Upper lobe of left lung (tissue), 6 donors: ENCODE measurements at regions not wholly inside any gene's neighbourhood (a gene's known extent, or its start where the extent isn't known, plus 50 kb on each side); places are given as distances from the start of the nearest gene placed in this dataset.
"Not testable (repeated sequence)": the region's sequence is repeated elsewhere in the genome, so short reads cannot be mapped to it uniquely, and the experiment has no call there.

Source experiments
- ATAC-seq, 2 donors: fragments of 200-7000 bp; cut with Tn5 transposase; one replicate each; pipeline ENCODE4 v1.9.1; 2022; ENCODE audit warnings: mild to moderate bottlenecking in 2 of 2, moderate library complexity in 2 of 2; ENCODE audit not compliant: low FRiP score in 2 of 2
- DNase-seq, 2 donors: peaks; one replicate each; pipeline ENCODE4 v3.0.0-alpha.2; 2019 to 2020
- H3K27ac ChIP-seq, 4 donors: fragments of 200-600 bp; sonication (generic); one replicate each; pipeline ENCODE4 v1.5.1; 2016 to 2019
- H3K27me3 ChIP-seq, 4 donors: fragments of 200-600 bp; sonication (generic); one replicate each; pipeline ENCODE4 v1.5.1; 2017 to 2019
- H3K36me3 ChIP-seq, 4 donors: fragments of 200-600 bp; sonication (generic); one replicate each; pipeline ENCODE4 v1.5.1; 2016 to 2019
- H3K4me1 ChIP-seq, 4 donors: fragments of 200-600 bp; sonication (generic); one replicate each; pipeline ENCODE4 v1.5.1; 2018 to 2019
- H3K4me3 ChIP-seq, 4 donors: fragments of 200-600 bp; sonication (generic); one replicate each; pipeline ENCODE4 v1.5.1; 2017 to 2019; ENCODE audit warnings: mild to moderate bottlenecking in 2 of 4, moderate library complexity in 1 of 4
- H3K9me3 ChIP-seq, 4 donors: fragments of 200-600 bp; sonication (generic); one replicate each; pipeline ENCODE4 v1.5.1; 2018 to 2019
- EP300 ChIP-seq, 4 donors: sonication (generic); formaldehyde crosslinking; IDR thresholded peaks; one replicate each; pipeline ENCODE4 v1.5.1; 2017; ENCODE audit warnings: antibody characterized with exemption in 4 of 4, control low read depth in 2 of 4
- POLR2A ChIP-seq, 4 donors: fragments of 450-650 bp; IDR thresholded peaks; one replicate each; pipeline ENCODE4 v1.5.1; 2016 to 2017; ENCODE audit warnings: antibody characterized with exemption in 4 of 4, mild to moderate bottlenecking in 2 of 4
- POLR2AphosphoS5 ChIP-seq, 2 donors: sonication (generic); formaldehyde crosslinking; IDR thresholded peaks; one replicate each; pipeline ENCODE4 v1.5.1; 2017; ENCODE audit warnings: antibody characterized with exemption in 2 of 2
- whole genome bisulfite sequencing, 2 donors: methylation state at CpG; one replicate each; pipeline ENCODE4 v1.1.5; 2017 to 2018; 5-methylcytosine and 5-hydroxymethylcytosine counted together
- TF ChIP-seq, protein P1 (sequence below), 6 experiments: fragments of 450-650 bp in 4 of 6; fragments of 200-600 bp in 2 of 6; sonication (generic) in 2 of 6; IDR thresholded peaks; one replicate each; pipeline ENCODE4 v1.5.1; 2016 to 2019; ENCODE audit warnings: antibody characterized with exemption in 6 of 6
- donor health status: DM: no; HTN: no; CAD: no; lungs with moderate emphysema.
- donor health status: DM: no; HTN: yes; CAD: no; lungs with severe emphysema.

- 53 to 54% methylated on average over 8 of the region's 8 CpGs for WGBS, 2 donors
- TF ChIP-seq POLR2A (IDR thresholded peaks at IDR 0.05) (no peak), POLR2AphosphoS5 (IDR thresholded peaks at IDR 0.05) (no peak), EP300 (IDR thresholded peaks at IDR 0.05) (no peak)
- TF ChIP-seq, protein P1, sequence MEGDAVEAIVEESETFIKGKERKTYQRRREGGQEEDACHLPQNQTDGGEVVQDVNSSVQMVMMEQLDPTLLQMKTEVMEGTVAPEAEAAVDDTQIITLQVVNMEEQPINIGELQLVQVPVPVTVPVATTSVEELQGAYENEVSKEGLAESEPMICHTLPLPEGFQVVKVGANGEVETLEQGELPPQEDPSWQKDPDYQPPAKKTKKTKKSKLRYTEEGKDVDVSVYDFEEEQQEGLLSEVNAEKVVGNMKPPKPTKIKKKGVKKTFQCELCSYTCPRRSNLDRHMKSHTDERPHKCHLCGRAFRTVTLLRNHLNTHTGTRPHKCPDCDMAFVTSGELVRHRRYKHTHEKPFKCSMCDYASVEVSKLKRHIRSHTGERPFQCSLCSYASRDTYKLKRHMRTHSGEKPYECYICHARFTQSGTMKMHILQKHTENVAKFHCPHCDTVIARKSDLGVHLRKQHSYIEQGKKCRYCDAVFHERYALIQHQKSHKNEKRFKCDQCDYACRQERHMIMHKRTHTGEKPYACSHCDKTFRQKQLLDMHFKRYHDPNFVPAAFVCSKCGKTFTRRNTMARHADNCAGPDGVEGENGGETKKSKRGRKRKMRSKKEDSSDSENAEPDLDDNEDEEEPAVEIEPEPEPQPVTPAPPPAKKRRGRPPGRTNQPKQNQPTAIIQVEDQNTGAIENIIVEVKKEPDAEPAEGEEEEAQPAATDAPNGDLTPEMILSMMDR (IDR thresholded peaks at IDR 0.05): no peak
- DNase-seq (no peak), ATAC-seq (no peak)
- no peaks in the 10 kb centered on the region for H3K4me1 ChIP-seq
- no peaks in the 10 kb centered on the region for H3K36me3 ChIP-seq
- peaks cover 0 to 3% (median 0%) of the 10 kb centered on the region in 4 donors for H3K9me3 ChIP-seq
- no peak overlapping the region for H3K4me3 ChIP-seq
- no peak overlapping the region for H3K27ac ChIP-seq
- H3K27me3 ChIP-seq: no peaks in the 10 kb centered on the region
Observed at GRCh38 chr7:65475734-65476319, 102.2 kb downstream of the ZNF92 start.

DNA sequence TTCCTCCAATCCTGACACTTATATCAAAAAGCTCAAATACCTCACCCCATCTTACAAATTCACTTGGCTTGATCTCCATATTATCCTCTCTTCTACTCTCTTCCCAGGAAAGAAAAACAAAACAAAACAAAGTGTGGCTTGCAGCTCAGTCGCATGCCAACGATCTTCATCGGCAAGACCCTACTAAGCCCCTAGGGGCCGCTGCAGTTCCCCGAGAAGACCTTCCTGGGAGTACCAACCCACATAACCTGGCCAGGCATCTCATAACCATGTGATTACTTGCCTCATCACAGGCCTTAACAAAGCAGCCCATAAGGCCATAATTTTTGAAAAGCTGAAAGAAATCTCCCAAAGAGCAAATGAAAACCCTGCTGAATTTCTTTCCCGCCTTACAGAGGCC is 103.7 kb downstream of the ZNF92 start:
- WGBS, 2 donors: 73 to 83% methylated on average over 6 of the region's 6 CpGs
- DNase-seq: no peak
- no peaks in the 10 kb centered on the region for H3K27me3 ChIP-seq

GRCh38 chr7:65489260-65489767 is 115.7 kb downstream of the ZNF92 start:
- H3K36me3 ChIP-seq: no peaks in the 10 kb centered on the region
- DNase-seq (no peak), ATAC-seq (peak in 1 of 2 donors; percentile 67)
- WGBS, 2 donors: 83 to 89% methylated on average over 8 of the region's 8 CpGs
- TF ChIP-seq, protein P1 (IDR thresholded peaks at IDR 0.05): no peak
- TF ChIP-seq POLR2AphosphoS5 (IDR thresholded peaks at IDR 0.05) (no peak), EP300 (IDR thresholded peaks at IDR 0.05) (no peak), POLR2A (IDR thresholded peaks at IDR 0.05) (no peak)
- H3K27ac ChIP-seq: no peak overlapping the region
- no peaks in the 10 kb centered on the region for H3K27me3 ChIP-seq
- H3K4me1 ChIP-seq: no peaks in the 10 kb centered on the region
- H3K4me3 ChIP-seq: no peak overlapping the region
- peaks cover 6 to 23% (median 8%) of the 10 kb centered on the region in 4 donors for H3K9me3 ChIP-seq

More for the DNA sequence above, 103.7 kb downstream of the ZNF92 start:
- TF ChIP-seq, protein P1 (IDR thresholded peaks at IDR 0.05): peak in 1 of 6 experiments; percentile 5
- no peak for TF ChIP-seq EP300 (IDR thresholded peaks at IDR 0.05)
- H3K36me3 ChIP-seq: no peaks in the 10 kb centered on the region
- no peaks in the 10 kb centered on the region for H3K4me1 ChIP-seq
- ATAC-seq: no peak
- H3K9me3 ChIP-seq: peaks cover 0 to 3% (median 0%) of the 10 kb centered on the region in 4 donors
- H3K27ac ChIP-seq: no peak overlapping the region
- H3K4me3 ChIP-seq: no peak overlapping the region

DNA sequence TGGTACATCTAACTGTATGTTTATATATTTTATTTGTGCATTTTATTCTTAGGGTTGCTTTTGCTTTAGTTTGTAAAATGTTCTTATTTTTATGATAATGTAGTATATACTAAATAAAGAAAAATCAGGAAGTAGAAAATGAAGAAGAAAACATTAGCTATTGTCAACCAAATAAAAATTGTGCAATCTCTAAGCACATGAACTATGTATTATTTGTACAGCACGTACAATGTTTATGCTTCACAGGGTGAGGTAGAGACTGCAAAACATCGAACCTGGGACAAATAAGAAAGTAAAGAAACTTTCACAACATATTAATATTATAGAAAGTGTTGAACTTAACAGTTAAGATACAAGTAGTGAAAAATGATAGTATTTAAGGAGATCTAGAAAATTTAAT is 123.0 kb downstream of the ZNF92 start:
- not testable (repeated sequence) for H3K9me3 ChIP-seq, H3K4me3 ChIP-seq, ATAC-seq, H3K27ac ChIP-seq, H3K4me1 ChIP-seq, DNase-seq, H3K36me3 ChIP-seq, H3K27me3 ChIP-seq
- WGBS, 2 donors: 73 to 81% methylated on average over 2 of the region's 2 CpGs

DNA sequence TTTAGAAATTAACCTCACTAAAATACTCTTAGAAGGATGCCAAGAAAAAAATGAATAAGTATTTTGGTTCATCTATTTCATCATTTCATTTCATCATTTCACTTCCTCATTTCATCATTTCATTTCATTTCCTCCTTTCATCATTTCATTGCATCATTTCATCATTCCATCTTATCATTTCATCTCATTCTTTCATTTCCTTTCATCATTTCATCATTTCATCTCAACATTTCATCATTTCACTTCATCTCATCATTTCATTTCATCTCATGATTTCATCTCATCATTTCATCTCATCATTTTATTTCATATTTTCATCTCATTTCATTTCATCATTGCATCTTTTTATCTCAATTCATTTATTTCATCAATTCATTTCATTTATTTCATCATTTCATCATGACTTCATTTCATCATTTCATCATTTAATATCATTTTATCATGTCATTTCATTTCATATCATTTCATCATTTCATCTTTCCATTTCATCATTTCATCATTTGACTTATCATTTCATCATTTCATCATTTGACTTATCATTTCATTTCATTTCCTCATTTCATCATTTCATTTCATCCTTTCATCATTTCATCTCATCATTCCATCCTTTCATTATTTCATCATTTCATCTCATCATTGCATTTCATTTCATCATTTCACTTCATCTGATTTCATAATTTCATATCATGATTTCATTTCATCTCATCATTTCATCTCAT is 129.9 kb downstream of the ZNF92 start:
- Histone ChIP-seq H3K4me1 (no peaks in the 10 kb centered on the region), H3K9me3 (no peaks in the 10 kb centered on the region), H3K4me3 (no peak overlapping the region), H3K27me3 (no peaks in the 10 kb centered on the region), H3K27ac (no peak overlapping the region), H3K36me3 (no peaks in the 10 kb centered on the region)
- TF ChIP-seq POLR2A (IDR thresholded peaks at IDR 0.05) (no peak), EP300 (IDR thresholded peaks at IDR 0.05) (no peak), POLR2AphosphoS5 (IDR thresholded peaks at IDR 0.05) (no peak)
- TF ChIP-seq, protein P1 (IDR thresholded peaks at IDR 0.05): no peak
- ATAC-seq: no peak
- DNase-seq: no peak

GRCh38 chr7:65504504-65505319 is 131.1 kb downstream of the ZNF92 start:
- H3K9me3 ChIP-seq, H3K4me3 ChIP-seq, ATAC-seq, DNase-seq, H3K27ac ChIP-seq, H3K36me3 ChIP-seq, H3K27me3 ChIP-seq: not testable (repeated sequence)
- H3K4me1 ChIP-seq: peaks cover 8 to 10% (median 8%) of the 10 kb centered on the region in 4 donors
- 71 to 73% methylated on average over 1 of the region's 1 CpG for WGBS, 2 donors

- not testable (repeated sequence) for H3K4me3 ChIP-seq, DNase-seq, H3K27ac ChIP-seq, H3K9me3 ChIP-seq, H3K36me3 ChIP-seq, ATAC-seq
- 68 to 83% methylated on average over 3 of the region's 3 CpGs for WGBS, 2 donors
- H3K4me1 ChIP-seq: peaks cover 10 to 15% (median 12%) of the 10 kb centered on the region in 4 donors
- peaks cover 0 to 13% (median 7%) of the 10 kb centered on the region in 4 donors for H3K27me3 ChIP-seq
Observed at GRCh38 chr7:65505320-65505633, 131.6 kb downstream of the ZNF92 start.
